ENCODE measurements at regions not wholly inside any gene's neighbourhood (a gene's known extent, or its start where the extent isn't known, plus 50 kb on each side); places are given as distances from the start of the nearest gene placed in this dataset.

GRCh38 chr18:6659963-6660725 lies 69.4 kb upstream of the ARHGAP28 start:
- DNase-seq, result no peak

GRCh38 chr18:6661692-6662415 lies 67.7 kb upstream of the ARHGAP28 start:
- no peak for DNase-seq

GRCh38 chr18:6666012-6666685 lies 63.4 kb upstream of the ARHGAP28 start:
- no peak for DNase-seq

GRCh38 chr18:6668836-6669235 lies 60.7 kb upstream of the ARHGAP28 start:
- no peak for DNase-seq

- DNase-seq, result no peak
These were observed 56.7 kb upstream of the ARHGAP28 start for GRCh38 chr18:6672821-6673308.

GRCh38 chr18:6677086-6677485 lies 52.4 kb upstream of the ARHGAP28 start:
- no peak for DNase-seq

- DNase-seq, result no peak
These were observed 50.3 kb upstream of the ARHGAP28 start for GRCh38 chr18:6679201-6679600.

All from NCI-H187 treated with DMSO at 0.1 percent for 48 hours (cell line).